ENCODE measurements at regions not wholly inside any gene's neighbourhood (a gene's known extent, or its start where the extent isn't known, plus 50 kb on each side); places are given as distances from the start of the nearest gene placed in this dataset.

DNA sequence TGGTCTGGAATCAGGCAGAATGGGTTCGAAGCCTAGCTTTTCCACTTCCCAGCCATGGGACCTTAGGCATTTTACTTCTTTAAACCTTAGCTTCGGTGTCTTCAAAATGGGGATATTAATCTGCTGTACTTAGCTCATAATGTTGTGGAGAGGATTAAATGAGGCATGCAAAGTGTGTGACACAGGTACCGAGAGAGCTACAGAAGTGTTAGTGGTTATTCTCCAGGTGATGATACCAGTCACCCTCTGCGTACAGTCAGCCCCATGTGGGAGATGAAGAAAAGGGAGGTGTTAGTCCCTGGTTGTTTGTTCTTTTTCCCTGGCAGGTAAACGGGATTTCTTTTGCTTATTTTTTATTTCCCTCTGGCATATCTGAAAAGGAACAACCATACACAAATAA lies 212.1 kb downstream of the PHLDA1 start:
- Mint-ChIP-seq H3K4me3 (no peak overlapping the region), H3K27me3 (ENCODE audit: low read depth in 3 of 3) (no peaks in the 10 kb centered on the region), H3K4me1 (no peaks in the 10 kb centered on the region), H3K36me3 (no peaks in the 10 kb centered on the region), H3K27ac (no peak overlapping the region), H3K9me3 (no peaks in the 10 kb centered on the region)
- DNase-seq, result no peak

- Mint-ChIP-seq H3K36me3 (no peaks in the 10 kb centered on the region), H3K4me1 (no peaks in the 10 kb centered on the region), H3K4me3 (no peak overlapping the region), H3K27me3 (ENCODE audit: low read depth in 3 of 3) (no peaks in the 10 kb centered on the region), H3K27ac (no peak overlapping the region), H3K9me3 (no peaks in the 10 kb centered on the region)
- DNase-seq, result no peak
These were observed 212.7 kb downstream of the PHLDA1 start for GRCh38 chr12:75818863-75819262.

GRCh38 chr12:75816897-75817296 lies 214.7 kb downstream of the PHLDA1 start:
- no peak overlapping the region for H3K27ac Mint-ChIP-seq
- DNase-seq, result peak in 1 of 3 donors; percentile 14
- no peaks in the 10 kb centered on the region for H3K9me3 Mint-ChIP-seq
- no peaks in the 10 kb centered on the region for H3K36me3 Mint-ChIP-seq
- no peak overlapping the region for H3K4me3 Mint-ChIP-seq
- no peaks in the 10 kb centered on the region for H3K4me1 Mint-ChIP-seq
- peaks cover 0 to 4% (median 0%) of the 10 kb centered on the region in 3 donors for H3K27me3 Mint-ChIP-seq (ENCODE audit: low read depth in 3 of 3)

GRCh38 chr12:75815756-75816155 lies 215.8 kb downstream of the PHLDA1 start:
- DNase-seq, result no peak
- Mint-ChIP-seq H3K27ac (no peak overlapping the region), H3K4me1 (no peaks in the 10 kb centered on the region), H3K4me3 (no peak overlapping the region), H3K36me3 (no peaks in the 10 kb centered on the region), H3K9me3 (no peaks in the 10 kb centered on the region), H3K27me3 (ENCODE audit: low read depth in 3 of 3) (peaks cover 0 to 4% (median 0%) of the 10 kb centered on the region in 3 donors)

DNA sequence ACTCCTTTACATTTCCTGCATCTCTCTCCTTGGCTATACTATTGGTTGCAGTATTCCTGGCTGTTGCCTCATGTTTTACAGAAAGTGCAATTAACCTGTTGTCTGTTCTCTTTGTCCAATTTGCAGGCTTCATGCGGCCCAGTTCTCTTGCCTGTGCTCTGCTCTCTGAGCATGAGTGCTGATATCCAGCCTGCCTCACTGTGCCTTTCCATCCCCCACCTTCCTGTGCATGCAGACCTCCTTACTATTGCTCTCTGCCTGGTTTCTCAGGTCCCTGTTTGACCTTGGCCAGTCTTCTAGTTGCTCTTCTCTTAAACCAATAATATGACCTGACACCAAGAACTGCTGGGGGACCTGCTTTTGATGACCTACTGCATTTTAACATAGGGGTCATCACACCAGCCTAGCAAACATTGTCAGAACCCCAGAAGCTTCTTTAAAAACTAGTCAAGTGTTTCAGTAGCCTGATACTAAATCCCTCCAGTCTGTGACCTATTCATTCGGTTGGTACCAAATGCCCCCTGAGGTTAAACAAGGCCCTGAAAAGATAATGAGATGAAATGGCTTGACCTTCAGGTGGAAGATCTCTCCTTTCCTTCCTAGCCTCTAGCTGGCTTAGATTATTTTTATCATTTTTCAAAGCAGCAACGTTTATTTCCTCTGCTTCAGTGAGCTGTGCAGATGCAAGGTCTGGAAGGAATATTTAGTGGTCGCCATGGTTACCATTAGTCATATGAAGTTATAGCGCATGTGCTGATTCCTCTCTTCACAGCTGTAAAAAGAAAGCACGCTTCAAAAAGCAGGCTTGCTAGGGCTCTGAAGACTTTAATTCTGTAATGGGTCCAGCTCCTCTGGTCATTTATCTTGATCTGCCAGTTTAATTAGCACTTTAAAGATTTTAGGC lies 216.5 kb downstream of the PHLDA1 start:
- no peak overlapping the region for H3K27ac Mint-ChIP-seq
- DNase-seq, result no peak

DNA sequence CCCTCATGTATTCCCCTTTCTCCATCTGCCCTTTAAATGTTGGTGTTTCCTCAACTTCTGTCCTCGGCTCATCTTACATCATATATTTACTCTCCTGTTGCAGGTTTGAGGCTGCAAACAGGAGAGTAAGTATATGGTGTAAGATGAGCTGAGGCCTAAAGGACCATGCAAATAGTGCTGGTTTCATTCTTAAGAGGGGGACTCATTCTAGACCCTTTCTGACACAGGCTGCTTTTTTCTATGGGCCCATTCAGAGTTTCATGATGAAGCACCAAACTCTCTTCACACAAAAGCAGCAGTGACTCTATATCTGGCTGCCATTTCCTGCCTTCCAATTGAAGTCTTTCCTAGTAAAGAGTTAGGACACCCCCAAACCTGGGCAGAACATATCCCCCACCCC lies 218.5 kb downstream of the PHLDA1 start:
- H3K4me3 Mint-ChIP-seq, result no peak overlapping the region
- H3K27ac Mint-ChIP-seq, result no peak overlapping the region
- no peaks in the 10 kb centered on the region for H3K36me3 Mint-ChIP-seq
- H3K4me1 Mint-ChIP-seq, result no peaks in the 10 kb centered on the region
- no peak for DNase-seq
- peaks cover 0 to 1% (median 0%) of the 10 kb centered on the region in 6 donors for H3K9me3 Mint-ChIP-seq
- peaks cover 0 to 4% (median 1%) of the 10 kb centered on the region in 3 donors for H3K27me3 Mint-ChIP-seq (ENCODE audit: low read depth in 3 of 3)

More for the DNA sequence above, 216.5 kb downstream of the PHLDA1 start:
- H3K27me3 Mint-ChIP-seq (ENCODE audit: low read depth in 3 of 3), result peaks cover 0 to 4% (median 0%) of the 10 kb centered on the region in 3 donors
- no peaks in the 10 kb centered on the region for H3K9me3 Mint-ChIP-seq
- no peak overlapping the region for H3K4me3 Mint-ChIP-seq
- no peaks in the 10 kb centered on the region for H3K4me1 Mint-ChIP-seq
- H3K36me3 Mint-ChIP-seq, result no peaks in the 10 kb centered on the region

GRCh38 chr12:75812271-75813018 lies 219.1 kb downstream of the PHLDA1 start:
- no peak overlapping the region for H3K4me3 Mint-ChIP-seq
- H3K9me3 Mint-ChIP-seq, result peaks cover 0 to 1% (median 0%) of the 10 kb centered on the region in 6 donors
- H3K27me3 Mint-ChIP-seq (ENCODE audit: low read depth in 3 of 3), result peaks cover 0 to 4% (median 1%) of the 10 kb centered on the region in 3 donors
- H3K36me3 Mint-ChIP-seq, result no peaks in the 10 kb centered on the region
- no peaks in the 10 kb centered on the region for H3K4me1 Mint-ChIP-seq
- no peak for DNase-seq
- no peak overlapping the region for H3K27ac Mint-ChIP-seq

DNA sequence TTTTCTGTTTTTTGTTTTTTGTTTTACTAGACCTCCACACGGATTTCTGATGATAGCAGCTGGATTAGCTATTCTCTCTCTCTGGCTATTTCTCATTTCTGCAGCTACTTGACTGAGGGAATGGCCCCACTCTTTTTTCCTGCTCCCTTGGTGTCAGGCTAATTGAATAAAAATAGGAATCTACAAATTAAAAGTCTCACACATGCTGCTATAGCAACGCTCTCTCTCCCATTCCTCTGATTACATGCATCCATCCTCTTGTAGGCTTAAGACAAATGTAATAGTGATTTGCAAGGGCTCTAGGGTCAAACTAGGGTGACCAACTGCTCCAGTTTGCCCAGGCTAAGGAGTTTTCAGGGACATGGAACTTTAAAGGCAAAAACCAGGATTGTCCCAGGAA lies 221.8 kb downstream of the PHLDA1 start:
- Mint-ChIP-seq H3K4me3 (no peak overlapping the region), H3K27me3 (ENCODE audit: low read depth in 3 of 3) (peaks cover 0 to 4% (median 1%) of the 10 kb centered on the region in 3 donors), H3K27ac (no peak overlapping the region), H3K9me3 (peaks cover 0 to 1% (median 0%) of the 10 kb centered on the region in 6 donors), H3K4me1 (no peaks in the 10 kb centered on the region), H3K36me3 (no peaks in the 10 kb centered on the region)
- no peak for DNase-seq

DNA sequence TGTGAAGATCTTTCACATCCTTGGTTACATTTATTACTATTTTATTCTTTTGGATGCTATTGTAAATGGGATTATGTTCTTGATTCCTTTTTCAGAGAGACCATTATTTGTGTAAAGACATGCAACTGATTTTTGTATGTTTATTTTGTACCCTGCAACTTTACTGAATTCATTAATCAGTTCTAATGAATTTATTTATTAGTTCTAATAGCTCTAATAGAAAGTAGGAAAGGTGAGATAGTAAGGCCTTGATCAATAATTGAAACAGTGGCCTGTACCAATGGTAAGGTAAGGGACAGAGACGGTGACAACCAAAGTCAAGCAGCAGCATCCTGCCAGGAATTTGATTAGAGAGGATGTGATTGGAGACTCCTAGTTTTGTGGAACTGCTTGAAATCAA lies 224.1 kb downstream of the PHLDA1 start:
- Mint-ChIP-seq H3K36me3 (no peaks in the 10 kb centered on the region), H3K27me3 (ENCODE audit: low read depth in 3 of 3) (peaks cover 0 to 1% (median 0%) of the 10 kb centered on the region in 3 donors), H3K4me3 (no peak overlapping the region), H3K9me3 (peaks cover 0 to 1% (median 0%) of the 10 kb centered on the region in 6 donors), H3K4me1 (no peaks in the 10 kb centered on the region), H3K27ac (no peak overlapping the region)
- no peak for DNase-seq

- Mint-ChIP-seq H3K27ac (no peak overlapping the region), H3K4me1 (no peaks in the 10 kb centered on the region), H3K27me3 (ENCODE audit: low read depth in 3 of 3) (peaks cover 0 to 1% (median 0%) of the 10 kb centered on the region in 3 donors), H3K4me3 (no peak overlapping the region), H3K9me3 (peaks cover 0 to 1% (median 0%) of the 10 kb centered on the region in 6 donors), H3K36me3 (no peaks in the 10 kb centered on the region)
- no peak for DNase-seq
These were observed 225.7 kb downstream of the PHLDA1 start for GRCh38 chr12:75805905-75806304.

DNA sequence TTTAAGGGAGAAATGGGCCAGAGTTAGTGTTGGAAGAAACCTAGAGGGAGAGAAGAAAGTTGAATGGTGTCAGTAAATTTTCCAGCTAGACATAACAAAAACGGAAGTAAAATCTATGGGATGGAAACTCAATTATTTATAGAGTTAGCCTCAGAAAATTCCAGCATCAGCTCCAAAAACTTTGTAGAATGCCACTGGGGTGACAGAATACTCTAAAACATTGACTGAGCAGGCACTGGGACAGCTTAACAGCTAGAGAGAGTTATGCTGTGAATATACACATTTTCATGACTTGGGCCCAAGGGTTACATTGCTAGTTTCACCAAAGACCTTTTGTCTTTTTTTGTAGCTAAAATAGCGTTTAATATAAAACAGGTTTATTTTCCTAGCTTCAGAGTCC lies 226.3 kb downstream of the PHLDA1 start:
- Mint-ChIP-seq H3K27me3 (ENCODE audit: low read depth in 3 of 3) (peaks cover 0 to 1% (median 0%) of the 10 kb centered on the region in 3 donors), H3K4me1 (no peaks in the 10 kb centered on the region), H3K9me3 (peaks cover 0 to 1% (median 0%) of the 10 kb centered on the region in 6 donors), H3K4me3 (no peak overlapping the region), H3K36me3 (no peaks in the 10 kb centered on the region), H3K27ac (no peak overlapping the region)
- no peak for DNase-seq

DNA sequence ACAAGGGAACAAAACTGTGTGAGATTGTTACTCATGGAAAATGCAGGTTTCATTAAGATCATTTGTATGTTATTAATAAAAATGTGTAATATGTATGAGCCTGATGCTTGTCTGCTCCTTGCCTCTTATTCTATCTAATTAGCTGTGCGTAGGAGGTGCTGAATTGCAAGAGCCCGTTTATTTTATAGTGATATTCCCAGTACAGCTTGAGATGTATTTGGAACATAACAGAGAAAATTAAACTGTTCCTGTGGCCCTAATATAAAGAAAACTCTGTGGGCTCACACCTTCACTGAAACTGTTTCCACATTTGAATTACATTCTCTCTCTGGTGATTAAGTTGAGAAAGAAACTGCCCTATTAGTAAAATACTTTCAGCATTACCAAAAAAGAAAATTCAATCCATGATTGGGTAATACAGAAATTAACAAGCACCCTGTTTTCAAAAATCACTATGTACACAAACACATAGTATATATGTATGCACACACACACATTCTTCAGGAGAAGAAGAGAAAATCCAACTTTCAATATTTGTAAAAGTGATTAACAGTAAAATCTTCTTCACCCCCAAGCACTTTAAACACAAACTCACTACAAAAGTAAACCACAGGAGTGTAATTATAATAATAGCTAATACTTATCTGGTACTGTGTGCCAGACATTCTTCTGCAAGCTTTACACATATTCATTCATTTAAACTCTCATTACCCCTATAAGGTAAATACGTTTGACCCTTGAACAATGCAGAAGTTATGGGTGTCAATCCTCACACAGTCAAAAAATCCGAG lies 233.2 kb downstream of the PHLDA1 start:
- Mint-ChIP-seq H3K27ac (no peak overlapping the region), H3K36me3 (no peaks in the 10 kb centered on the region), H3K9me3 (no peaks in the 10 kb centered on the region), H3K4me1 (no peaks in the 10 kb centered on the region), H3K4me3 (no peak overlapping the region), H3K27me3 (ENCODE audit: low read depth in 3 of 3) (peaks cover 0 to 10% (median 2%) of the 10 kb centered on the region in 3 donors)
- no peak for DNase-seq

DNA sequence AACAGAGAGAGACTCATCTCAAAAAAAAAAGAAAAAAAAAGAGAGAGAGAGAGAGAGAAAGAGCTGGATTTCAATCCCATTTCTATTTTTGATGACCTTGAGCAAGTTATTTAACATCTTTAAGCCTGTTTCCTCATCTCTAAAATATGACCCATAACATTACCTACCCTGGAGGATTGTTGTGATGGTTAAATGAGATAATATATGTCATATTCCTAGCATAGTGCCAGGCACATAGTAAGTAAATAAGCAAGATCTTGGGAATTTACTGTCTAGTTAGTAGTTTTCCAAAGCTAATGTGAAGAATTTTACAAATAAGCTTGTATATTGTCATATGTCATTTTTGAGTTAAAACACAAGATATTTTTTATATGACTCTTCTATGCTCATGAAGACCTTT lies 236.5 kb downstream of the PHLDA1 start:
- Mint-ChIP-seq H3K4me3 (no peak overlapping the region), H3K9me3 (no peaks in the 10 kb centered on the region), H3K4me1 (peaks cover 3 to 6% of the 10 kb centered on the region in 2 donors), H3K27me3 (ENCODE audit: low read depth in 3 of 3) (peaks cover 0 to 10% (median 2%) of the 10 kb centered on the region in 3 donors), H3K36me3 (no peaks in the 10 kb centered on the region), H3K27ac (no peak overlapping the region)
- DNase-seq, result no peak

Measured in immature natural killer cell (primary cell).